IMR-90 (cell line): ENCODE measurements at regions not wholly inside any gene's neighbourhood (a gene's known extent, or its start where the extent isn't known, plus 50 kb on each side); places are given as distances from the start of the nearest gene placed in this dataset.

Experiments used
- ATAC-seq: fragments of 200-7000 bp; cut with Tn5 transposase; 2 replicates; pipeline ENCODE4 v1.9.1; 2020; ENCODE audit warnings: low read depth, mild to moderate bottlenecking, moderate library complexity
- BruUV-seq: library from RNA; stranded (reverse); fragments of 400-500 nt; replicated peaks from 2 replicates; lab custom pipeline; 2021; lab: Mats Ljungman, UMichigan
- CTCF ChIA-PET: fragments of 300-600 bp; formaldehyde crosslinking; extraction: SDS; loops from one replicate; lab custom pipeline; 2021; ENCODE audit warnings: antibody characterized with exemption; lab: Yijun Ruan, JAX
- POLR2A ChIA-PET: fragments of 300-600 bp; sonication (Branson Sonifier 250); formaldehyde crosslinking; loops from one replicate; lab custom pipeline; 2022; ENCODE audit warnings: antibody characterized with exemption; ENCODE audit not compliant: unreplicated experiment; lab: Charles Lee
- DNase-seq: peaks from one replicate; pipeline ENCODE4 v3.0.0; 2013
- H2AFZ ChIP-seq: replicated peaks from 2 replicates; pipeline ENCODE3; 2013; ENCODE audit warnings: low read length, mild to moderate bottlenecking; ENCODE audit not compliant: poor library complexity
- H2AK5ac ChIP-seq: 2 replicates; pipeline ENCODE4 v1.6.1; 2013; ENCODE audit warnings: low read depth, low read length, inconsistent platforms
- H2AK9ac ChIP-seq: replicated peaks from 2 replicates; pipeline ENCODE3; 2013; ENCODE audit warnings: mild to moderate bottlenecking, low read depth, low read length, moderate library complexity; ENCODE audit not compliant: poor library complexity
- H2BK120ac ChIP-seq: 2 replicates; pipeline ENCODE4 v1.6.1; 2013; ENCODE audit warnings: low read depth, low read length, inconsistent platforms
- H2BK15ac ChIP-seq: 3 replicates; pipeline ENCODE4 v1.6.1; 2013; ENCODE audit warnings: low read depth, low read length, inconsistent platforms
- H2BK20ac ChIP-seq: 2 replicates; pipeline ENCODE4 v1.6.1; 2013; ENCODE audit warnings: low read depth, mild to moderate bottlenecking, inconsistent platforms, low read length, moderate library complexity
- H2BK5ac ChIP-seq: 2 replicates; pipeline ENCODE4 v1.6.1; 2013; ENCODE audit warnings: mild to moderate bottlenecking, low read depth, low read length, inconsistent platforms; ENCODE audit not compliant: poor library complexity, severe bottlenecking
- H3K14ac ChIP-seq: replicated peaks from 2 replicates; pipeline ENCODE4 v1.6.1; 2013; ENCODE audit warnings: low read depth, low read length, inconsistent platforms
- H3K18ac ChIP-seq: 2 replicates; pipeline ENCODE4 v1.6.1; 2013; ENCODE audit warnings: low read depth, low read length, control low read depth
- H3K23ac ChIP-seq: 2 replicates; pipeline ENCODE4 v1.6.1; 2013; ENCODE audit warnings: low read depth, low read length, inconsistent platforms
- H3K27ac ChIP-seq: 2 replicates; pipeline ENCODE4 v1.5.1; 2013; ENCODE audit warnings: mild to moderate bottlenecking, control low read depth, low read length; ENCODE audit not compliant: insufficient read depth
- H3K27me3 ChIP-seq: 2 replicates; pipeline ENCODE4 v1.6.1; 2013; ENCODE audit warnings: low read length; ENCODE audit not compliant: control insufficient read depth, insufficient read depth
- H3K36me3 ChIP-seq: 2 replicates; pipeline ENCODE4 v1.6.1; 2013; ENCODE audit warnings: low read length, mixed read lengths; ENCODE audit not compliant: control insufficient read depth, insufficient read depth
- H3K4ac ChIP-seq: 2 replicates; pipeline ENCODE4 v1.6.1; 2013; ENCODE audit warnings: low read depth, low read length, inconsistent platforms
- H3K4me1 ChIP-seq: 2 replicates; pipeline ENCODE4 v1.6.1; 2013; ENCODE audit warnings: low read length, mixed read lengths; ENCODE audit not compliant: control insufficient read depth, insufficient read depth
- H3K4me2 ChIP-seq: 2 replicates; pipeline ENCODE4 v1.6.1; 2013; ENCODE audit warnings: low read depth, mild to moderate bottlenecking, control low read depth, low read length, moderate library complexity
- H3K4me3 ChIP-seq: 2 replicates; pipeline ENCODE4 v1.5.1; 2013; ENCODE audit warnings: low read depth, mild to moderate bottlenecking, control low read depth, low read length, moderate library complexity; ENCODE audit not compliant: insufficient read depth
- H3K56ac ChIP-seq: 2 replicates; pipeline ENCODE4 v1.6.1; 2013; ENCODE audit warnings: low read length, inconsistent platforms; ENCODE audit not compliant: insufficient read depth; ENCODE audit errors: extremely low read depth
- H3K79me1 ChIP-seq, 2 experiments: 2 replicates each; pipeline ENCODE4 v1.6.1; 2013; ENCODE audit warnings: low read length in 2 of 2, inconsistent platforms in 1 of 2, low read depth in 1 of 2
- H3K9ac ChIP-seq: 2 replicates; pipeline ENCODE4 v1.6.1; 2013; ENCODE audit warnings: low read depth, low read length, control low read depth
- H3K9me1 ChIP-seq: 2 replicates; pipeline ENCODE4 v1.6.1; 2013; ENCODE audit warnings: low read length, inconsistent platforms; ENCODE audit not compliant: insufficient read depth
- H3K9me3 ChIP-seq: 2 replicates; pipeline ENCODE4 v1.6.1; 2013; ENCODE audit warnings: low read length; ENCODE audit not compliant: control insufficient read depth, insufficient read depth
- H4K20me1 ChIP-seq: 2 replicates; pipeline ENCODE4 v1.6.1; 2013; ENCODE audit warnings: low read length, inconsistent platforms; ENCODE audit not compliant: insufficient read depth
- H4K5ac ChIP-seq: 2 replicates; pipeline ENCODE4 v1.6.1; 2013; ENCODE audit warnings: mild to moderate bottlenecking, low read depth, low read length, control low read depth
- H4K8ac ChIP-seq, 2 experiments: 2 replicates each; pipeline ENCODE4 v1.6.1; 2013; ENCODE audit warnings: low read depth in 2 of 2, low read length in 2 of 2, control low read depth in 1 of 2, inconsistent platforms in 1 of 2
- H4K91ac ChIP-seq: 2 replicates; pipeline ENCODE4 v1.6.1; 2013; ENCODE audit warnings: low read depth, low read length, inconsistent platforms; ENCODE audit not compliant: insufficient read depth
- MAFK ChIP-seq: IDR thresholded peaks from 2 replicates; pipeline ENCODE4 v1.6.1; 2012; ENCODE audit warnings: low read depth, low read length, improper control_type of control experiment
- RAD21 ChIP-seq: IDR thresholded peaks from 2 replicates; pipeline ENCODE4 v1.6.1; 2012; ENCODE audit warnings: low read length, improper control_type of control experiment
- RFX5 ChIP-seq: IDR thresholded peaks from 2 replicates; pipeline ENCODE4 v1.8.0; 2012; ENCODE audit warnings: low read depth, mild to moderate bottlenecking, low read length, moderate library complexity
- SMC3 ChIP-seq: fragments of 150-350 bp; IDR thresholded peaks from 2 replicates; pipeline ENCODE4 v1.6.1; 2016; ENCODE audit warnings: low read depth, mild to moderate bottlenecking, antibody characterized with exemption, low read length, moderate library complexity
- WGBS, 2 experiments: methylation state at CpG; one replicate each; pipeline versions ENCODE4 v1.1.5 to v1.1.7; 2013; ENCODE audit warnings: missing lambda C conversion rate in 2 of 2; ENCODE audit not compliant: insufficient read length in 1 of 2; ENCODE audit errors: extremely low coverage in 2 of 2; 5-methylcytosine and 5-hydroxymethylcytosine counted together
- dilution Hi-C: fragments of 300-500 bp; cut with HindIII; formaldehyde crosslinking; loops from one replicate; pipeline ENCODE4 v1.14.3; 2018; ENCODE audit warnings: low sequenced_read_pairs; ENCODE audit not compliant: unreplicated experiment
- in situ Hi-C: fragments of 300-500 bp; cut with MboI; formaldehyde crosslinking; loops from 3 replicates; pipeline ENCODE4 v1.14.3; 2019; ENCODE audit warnings: low sequenced_read_pairs, inconsistent platforms, mixed read lengths
- intact Hi-C: fragments of 100-400 bp; cut with micrococcal nuclease; formaldehyde crosslinking; loops from 2 replicates; pipeline ENCODE4 v1.10.0; 2022

DNA sequence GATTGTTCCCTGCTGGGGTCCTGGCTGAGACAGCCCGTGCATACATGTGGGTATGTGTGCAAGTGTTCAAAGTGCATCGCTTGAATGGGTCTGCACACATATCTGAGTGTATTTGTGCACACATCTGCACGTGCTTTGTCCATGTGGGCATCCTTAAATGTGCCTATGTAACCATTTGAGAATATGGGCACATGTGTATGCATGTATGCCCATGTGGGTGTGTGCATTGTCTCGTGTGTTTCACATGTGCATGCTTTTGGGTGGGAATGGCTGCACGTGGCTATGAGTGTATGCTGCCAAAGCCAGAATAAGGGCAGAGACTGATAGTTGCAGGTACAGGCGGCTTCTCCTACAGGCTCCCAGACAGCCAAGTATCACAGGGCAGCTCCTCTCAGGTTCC lies 107.3 kb downstream of the LHX2 start:
- H3K14ac ChIP-seq = no peak overlapping the region

More for the DNA sequence above, 107.3 kb downstream of the LHX2 start:
- Histone ChIP-seq H2BK20ac (no peak overlapping the region), H3K4me1 (no peaks in the 10 kb centered on the region), H4K8ac (no peak overlapping the region), H3K27ac (no peak overlapping the region), H3K27me3 (peaks cover 30% of the 10 kb centered on the region), H4K91ac (no peak overlapping the region), H2AFZ (no peak overlapping the region), H3K4me2 (no peak overlapping the region), H3K9ac (no peak overlapping the region), H2BK5ac (no peak overlapping the region), H3K23ac (no peak overlapping the region), H2AK9ac (no peak overlapping the region), H3K9me3 (peaks cover 17% of the 10 kb centered on the region), H3K9me1 (no peaks in the 10 kb centered on the region), H3K4me3 (no peak overlapping the region), H2BK15ac (no peak overlapping the region), H3K18ac (no peak overlapping the region), H4K5ac (no peak overlapping the region), H4K20me1 (no peaks in the 10 kb centered on the region), H3K36me3 (no peaks in the 10 kb centered on the region), H3K56ac (no peak overlapping the region), H3K79me1 (no peaks in the 10 kb centered on the region), H2AK5ac (no peak overlapping the region), H2BK120ac (no peak overlapping the region), H3K4ac (no peak overlapping the region)
- BruUV-seq = no TSS peak
- in situ Hi-C loops = no loop called here
- WGBS, 2 experiments = 59% methylated on average over 4 of the region's 6 CpGs; no CpG with 5 or more reads in 1 of the 2 experiments
- DNase-seq (no peak), ATAC-seq (no peak)
- dilution Hi-C loops = no loop called here
- CTCF ChIA-PET = no interaction called here
- no peak for TF ChIP-seq RAD21
- TF ChIP-seq SMC3 = no peak
- TF ChIP-seq RFX5 = no peak
- TF ChIP-seq MAFK = no peak
- intact Hi-C loops = no loop called here
- POLR2A ChIA-PET = no interaction called here
